Liver (tissue), 8 donors: ENCODE measurements at regions not wholly inside any gene's neighbourhood (a gene's known extent, or its start where the extent isn't known, plus 50 kb on each side); places are given as distances from the start of the nearest gene placed in this dataset.

Source experiments
- DNase-seq: peaks from one replicate; pipeline ENCODE4 v3.0.0-alpha.2; 2017; ENCODE audit warnings: low spot score
- H3K27ac ChIP-seq, 2 donors: one replicate each; pipeline ENCODE4 v1.7.0; 2013; ENCODE audit warnings: inconsistent platforms in 2 of 2, low read length in 2 of 2, control low read depth in 1 of 2, low read depth in 1 of 2, mild to moderate bottlenecking in 1 of 2
- H3K27me3 ChIP-seq, 4 donors: one replicate each; pipeline versions ENCODE4 v1.6.1 to v1.7.0; 2013; ENCODE audit warnings: low read length in 3 of 4, inconsistent platforms in 1 of 4, mild to moderate bottlenecking in 1 of 4, moderate library complexity in 1 of 4; ENCODE audit not compliant: control insufficient read depth in 4 of 4, insufficient read depth in 4 of 4
- H3K36me3 ChIP-seq, 4 donors: one replicate each; pipeline versions ENCODE4 v1.6.1 to v1.7.0; 2013; ENCODE audit warnings: low read length in 3 of 4, mild to moderate bottlenecking in 3 of 4, low read depth in 1 of 4, moderate library complexity in 1 of 4; ENCODE audit not compliant: control insufficient read depth in 4 of 4, insufficient read depth in 3 of 4
- H3K4me1 ChIP-seq, 4 donors: one replicate each; pipeline versions ENCODE4 v1.6.1 to v1.7.0; 2013; ENCODE audit warnings: low read length in 3 of 4, mild to moderate bottlenecking in 3 of 4, moderate library complexity in 1 of 4; ENCODE audit not compliant: control insufficient read depth in 4 of 4, insufficient read depth in 4 of 4
- H3K4me3 ChIP-seq, 3 donors: one replicate each; pipeline versions ENCODE4 v1.6.1 to v1.7.0; 2013; ENCODE audit warnings: low read length in 3 of 3, control low read depth in 1 of 3, low read depth in 1 of 3, mild to moderate bottlenecking in 1 of 3
- H3K9ac ChIP-seq, 2 donors: one replicate each; pipeline ENCODE4 v1.7.0; 2013; ENCODE audit warnings: low read length in 2 of 2, mild to moderate bottlenecking in 2 of 2, moderate library complexity in 2 of 2, control low read depth in 1 of 2, low read depth in 1 of 2
- H3K9me3 ChIP-seq, 4 donors: one replicate each; pipeline versions ENCODE4 v1.6.1 to v1.7.0; 2013; ENCODE audit warnings: low read length in 3 of 4; ENCODE audit not compliant: control insufficient read depth in 4 of 4
- EGR1 ChIP-seq, 2 donors: IDR thresholded peaks; 2 replicates each; pipeline ENCODE4 v1.6.1; 2016 to 2018; ENCODE audit warnings: antibody characterized with exemption in 2 of 2, low read depth in 2 of 2
- FOXA1 ChIP-seq: IDR thresholded peaks from 2 replicates; pipeline ENCODE4 v1.6.1; 2016; ENCODE audit warnings: antibody characterized with exemption
- GABPA ChIP-seq, 2 donors: IDR thresholded peaks in 1 of 2; conservative IDR thresholded peaks in 1 of 2; 2 replicates each; pipeline ENCODE4 v1.6.1; 2016; ENCODE audit warnings: antibody characterized with exemption in 2 of 2, mild to moderate bottlenecking in 1 of 2, moderate library complexity in 1 of 2
- HNF4A ChIP-seq, 2 donors: conservative IDR thresholded peaks; 2 replicates each; pipeline ENCODE4 v1.6.1; 2016; ENCODE audit warnings: antibody characterized with exemption in 2 of 2, mild to moderate bottlenecking in 2 of 2
- HNF4G ChIP-seq: IDR thresholded peaks from 2 replicates; pipeline ENCODE4 v1.6.1; 2016; ENCODE audit warnings: antibody characterized with exemption
- JUND ChIP-seq, 2 donors: IDR thresholded peaks; 2 replicates each; pipeline ENCODE4 v1.6.1; 2016; ENCODE audit warnings: antibody characterized with exemption in 2 of 2
- NR2F2 ChIP-seq: IDR thresholded peaks from 2 replicates; pipeline ENCODE4 v1.6.1; 2016; ENCODE audit warnings: antibody characterized with exemption
- RAD21 ChIP-seq, 2 donors: IDR thresholded peaks; 2 replicates each; pipeline ENCODE4 v1.6.1; 2016; ENCODE audit warnings: antibody characterized with exemption in 2 of 2, mild to moderate bottlenecking in 2 of 2
- RXRA ChIP-seq, 2 donors: IDR thresholded peaks; 2 replicates each; pipeline ENCODE4 v1.6.1; 2017 to 2018; ENCODE audit warnings: antibody characterized with exemption in 2 of 2, mild to moderate bottlenecking in 1 of 2
- SP1 ChIP-seq: IDR thresholded peaks from 2 replicates; pipeline ENCODE4 v1.6.1; 2018; ENCODE audit warnings: antibody characterized with exemption, mild to moderate bottlenecking
- YY1 ChIP-seq: IDR thresholded peaks from 2 replicates; pipeline ENCODE4 v1.6.1; 2016; ENCODE audit warnings: antibody characterized with exemption, mild to moderate bottlenecking
- WGBS: extraction: QIAGEN DNeasy Blood & Tissue Kit; methylation state at CpG from one replicate; pipeline ENCODE4 v1.1.7; 2013; 5-methylcytosine and 5-hydroxymethylcytosine counted together
- TF ChIP-seq, protein P1 (sequence below): IDR thresholded peaks from 2 replicates; pipeline ENCODE4 v1.6.1; 2016; ENCODE audit warnings: antibody characterized with exemption
- TF ChIP-seq, protein P2 (sequence below): IDR thresholded peaks from 2 replicates; pipeline ENCODE4 v1.6.1; 2016; ENCODE audit warnings: antibody characterized with exemption
- TF ChIP-seq, protein P3 (sequence below): IDR thresholded peaks from 2 replicates; pipeline ENCODE4 v1.6.1; 2016; ENCODE audit warnings: antibody characterized with exemption, mild to moderate bottlenecking
- TF ChIP-seq, protein P4 (sequence below): fragments of 150-350 bp; IDR thresholded peaks from 2 replicates; pipeline ENCODE4 v1.5.1; 2017; ENCODE audit warnings: improper control_type of control experiment, low read depth, low read length; ENCODE audit not compliant: missing input control
- TF ChIP-seq, protein P5 (sequence below): IDR thresholded peaks from 2 replicates; pipeline ENCODE4 v1.6.1; 2016; ENCODE audit warnings: antibody characterized with exemption
- donor health status: healthy.
- donor health status: healthy.
- donor health status: healthy.
- donor health status: healthy.
- donor health status: healthy.

DNA sequence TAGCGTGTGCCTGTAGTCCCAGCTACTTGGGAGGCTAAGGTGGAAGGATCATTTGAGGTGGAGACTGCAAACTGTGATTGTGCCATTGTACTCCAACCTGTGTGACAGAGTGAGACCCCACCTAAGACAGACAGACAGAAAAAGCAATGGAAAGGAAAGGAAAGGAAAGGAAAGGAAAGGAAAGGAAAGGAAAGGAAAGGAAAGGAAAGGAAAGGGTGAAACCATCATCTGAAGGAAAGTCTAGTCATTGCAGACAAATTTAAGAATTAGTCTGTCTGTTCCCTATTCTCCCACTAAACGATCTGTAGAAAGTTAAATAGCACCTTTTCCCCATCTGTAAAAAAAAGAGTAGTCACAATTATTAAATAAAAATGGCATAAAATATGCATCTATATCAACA is 91.1 kb upstream of the SKAP2 start:
- TF ChIP-seq RAD21 (IDR thresholded peaks at IDR 0.05) (no peak), YY1 (no peak), JUND (IDR thresholded peaks at IDR 0.05) (no peak), GABPA (IDR thresholded peaks at IDR 0.05 in 1 of 2, conservative IDR thresholded peaks at IDR 0.05 in 1 of 2) (no peak), NR2F2 (no peak), HNF4A (conservative IDR thresholded peaks at IDR 0.05) (no peak), SP1 (no peak), EGR1 (IDR thresholded peaks at IDR 0.05; ENCODE audit: low read depth in 2 of 2) (no peak), RXRA (IDR thresholded peaks at IDR 0.05) (no peak), HNF4G (no peak), FOXA1 (no peak)
- TF ChIP-seq, protein P1, sequence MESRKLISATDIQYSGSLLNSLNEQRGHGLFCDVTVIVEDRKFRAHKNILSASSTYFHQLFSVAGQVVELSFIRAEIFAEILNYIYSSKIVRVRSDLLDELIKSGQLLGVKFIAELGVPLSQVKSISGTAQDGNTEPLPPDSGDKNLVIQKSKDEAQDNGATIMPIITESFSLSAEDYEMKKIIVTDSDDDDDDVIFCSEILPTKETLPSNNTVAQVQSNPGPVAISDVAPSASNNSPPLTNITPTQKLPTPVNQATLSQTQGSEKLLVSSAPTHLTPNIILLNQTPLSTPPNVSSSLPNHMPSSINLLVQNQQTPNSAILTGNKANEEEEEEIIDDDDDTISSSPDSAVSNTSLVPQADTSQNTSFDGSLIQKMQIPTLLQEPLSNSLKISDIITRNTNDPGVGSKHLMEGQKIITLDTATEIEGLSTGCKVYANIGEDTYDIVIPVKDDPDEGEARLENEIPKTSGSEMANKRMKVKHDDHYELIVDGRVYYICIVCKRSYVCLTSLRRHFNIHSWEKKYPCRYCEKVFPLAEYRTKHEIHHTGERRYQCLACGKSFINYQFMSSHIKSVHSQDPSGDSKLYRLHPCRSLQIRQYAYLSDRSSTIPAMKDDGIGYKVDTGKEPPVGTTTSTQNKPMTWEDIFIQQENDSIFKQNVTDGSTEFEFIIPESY: no peak
- TF ChIP-seq, protein P2, sequence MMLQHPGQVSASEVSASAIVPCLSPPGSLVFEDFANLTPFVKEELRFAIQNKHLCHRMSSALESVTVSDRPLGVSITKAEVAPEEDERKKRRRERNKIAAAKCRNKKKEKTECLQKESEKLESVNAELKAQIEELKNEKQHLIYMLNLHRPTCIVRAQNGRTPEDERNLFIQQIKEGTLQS: no peak
- TF ChIP-seq, protein P3, sequence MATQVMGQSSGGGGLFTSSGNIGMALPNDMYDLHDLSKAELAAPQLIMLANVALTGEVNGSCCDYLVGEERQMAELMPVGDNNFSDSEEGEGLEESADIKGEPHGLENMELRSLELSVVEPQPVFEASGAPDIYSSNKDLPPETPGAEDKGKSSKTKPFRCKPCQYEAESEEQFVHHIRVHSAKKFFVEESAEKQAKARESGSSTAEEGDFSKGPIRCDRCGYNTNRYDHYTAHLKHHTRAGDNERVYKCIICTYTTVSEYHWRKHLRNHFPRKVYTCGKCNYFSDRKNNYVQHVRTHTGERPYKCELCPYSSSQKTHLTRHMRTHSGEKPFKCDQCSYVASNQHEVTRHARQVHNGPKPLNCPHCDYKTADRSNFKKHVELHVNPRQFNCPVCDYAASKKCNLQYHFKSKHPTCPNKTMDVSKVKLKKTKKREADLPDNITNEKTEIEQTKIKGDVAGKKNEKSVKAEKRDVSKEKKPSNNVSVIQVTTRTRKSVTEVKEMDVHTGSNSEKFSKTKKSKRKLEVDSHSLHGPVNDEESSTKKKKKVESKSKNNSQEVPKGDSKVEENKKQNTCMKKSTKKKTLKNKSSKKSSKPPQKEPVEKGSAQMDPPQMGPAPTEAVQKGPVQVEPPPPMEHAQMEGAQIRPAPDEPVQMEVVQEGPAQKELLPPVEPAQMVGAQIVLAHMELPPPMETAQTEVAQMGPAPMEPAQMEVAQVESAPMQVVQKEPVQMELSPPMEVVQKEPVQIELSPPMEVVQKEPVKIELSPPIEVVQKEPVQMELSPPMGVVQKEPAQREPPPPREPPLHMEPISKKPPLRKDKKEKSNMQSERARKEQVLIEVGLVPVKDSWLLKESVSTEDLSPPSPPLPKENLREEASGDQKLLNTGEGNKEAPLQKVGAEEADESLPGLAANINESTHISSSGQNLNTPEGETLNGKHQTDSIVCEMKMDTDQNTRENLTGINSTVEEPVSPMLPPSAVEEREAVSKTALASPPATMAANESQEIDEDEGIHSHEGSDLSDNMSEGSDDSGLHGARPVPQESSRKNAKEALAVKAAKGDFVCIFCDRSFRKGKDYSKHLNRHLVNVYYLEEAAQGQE: no peak
- TF ChIP-seq, protein P4, sequence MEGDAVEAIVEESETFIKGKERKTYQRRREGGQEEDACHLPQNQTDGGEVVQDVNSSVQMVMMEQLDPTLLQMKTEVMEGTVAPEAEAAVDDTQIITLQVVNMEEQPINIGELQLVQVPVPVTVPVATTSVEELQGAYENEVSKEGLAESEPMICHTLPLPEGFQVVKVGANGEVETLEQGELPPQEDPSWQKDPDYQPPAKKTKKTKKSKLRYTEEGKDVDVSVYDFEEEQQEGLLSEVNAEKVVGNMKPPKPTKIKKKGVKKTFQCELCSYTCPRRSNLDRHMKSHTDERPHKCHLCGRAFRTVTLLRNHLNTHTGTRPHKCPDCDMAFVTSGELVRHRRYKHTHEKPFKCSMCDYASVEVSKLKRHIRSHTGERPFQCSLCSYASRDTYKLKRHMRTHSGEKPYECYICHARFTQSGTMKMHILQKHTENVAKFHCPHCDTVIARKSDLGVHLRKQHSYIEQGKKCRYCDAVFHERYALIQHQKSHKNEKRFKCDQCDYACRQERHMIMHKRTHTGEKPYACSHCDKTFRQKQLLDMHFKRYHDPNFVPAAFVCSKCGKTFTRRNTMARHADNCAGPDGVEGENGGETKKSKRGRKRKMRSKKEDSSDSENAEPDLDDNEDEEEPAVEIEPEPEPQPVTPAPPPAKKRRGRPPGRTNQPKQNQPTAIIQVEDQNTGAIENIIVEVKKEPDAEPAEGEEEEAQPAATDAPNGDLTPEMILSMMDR: no peak
- Histone ChIP-seq H3K27ac (no peak overlapping the region), H3K9ac (no peak overlapping the region), H3K4me1 (no peaks in the 10 kb centered on the region), H3K4me3 (no peak overlapping the region), H3K27me3 (no peaks in the 10 kb centered on the region), H3K9me3 (no peaks in the 10 kb centered on the region), H3K36me3 (no peaks in the 10 kb centered on the region)
- 74% methylated on average over 2 of the region's 2 CpGs for WGBS
- no peak for DNase-seq

DNA sequence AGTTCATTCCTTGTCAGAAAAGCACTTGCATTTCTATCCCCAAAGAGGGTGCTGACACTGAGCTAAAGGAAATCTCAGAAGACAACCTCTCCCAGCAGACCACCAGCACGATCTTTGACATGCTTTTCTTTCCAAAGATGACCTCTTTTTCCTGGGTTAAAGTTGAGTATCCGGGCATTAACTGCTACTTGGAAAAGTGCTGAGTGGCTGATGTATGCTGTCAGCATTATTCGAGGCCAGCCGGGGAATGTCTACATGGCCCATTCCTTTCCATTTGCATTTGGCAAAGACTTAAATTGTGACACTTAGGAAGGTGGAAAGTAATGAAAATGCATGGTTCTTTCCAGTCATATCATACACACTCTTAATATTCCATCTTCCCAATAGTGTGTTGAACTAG is 90.6 kb upstream of the SKAP2 start:
- 40% methylated on average over 4 of the region's 4 CpGs for WGBS
- no peak for DNase-seq
- no peaks in the 10 kb centered on the region for H3K36me3 ChIP-seq
- no peak for TF ChIP-seq YY1
- TF ChIP-seq SP1: no peak
- TF ChIP-seq RXRA (IDR thresholded peaks at IDR 0.05): peak; percentile 35 to 42
- TF ChIP-seq, protein P3: peak; percentile 19
- TF ChIP-seq, protein P2: no peak
- no peak for TF ChIP-seq HNF4A (conservative IDR thresholded peaks at IDR 0.05)
- TF ChIP-seq, protein P4: no peak
- TF ChIP-seq GABPA (IDR thresholded peaks at IDR 0.05 in 1 of 2, conservative IDR thresholded peaks at IDR 0.05 in 1 of 2): no peak
- TF ChIP-seq, protein P5, sequence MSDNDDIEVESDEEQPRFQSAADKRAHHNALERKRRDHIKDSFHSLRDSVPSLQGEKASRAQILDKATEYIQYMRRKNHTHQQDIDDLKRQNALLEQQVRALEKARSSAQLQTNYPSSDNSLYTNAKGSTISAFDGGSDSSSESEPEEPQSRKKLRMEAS: no peak
- TF ChIP-seq RAD21 (IDR thresholded peaks at IDR 0.05): peak in 1 of 2 donors; percentile 33
- TF ChIP-seq FOXA1: no peak
- no peak for TF ChIP-seq HNF4G
- TF ChIP-seq NR2F2: peak; percentile 92

More for the DNA sequence above, 90.6 kb upstream of the SKAP2 start:
- H3K4me3 ChIP-seq: no peak overlapping the region
- no peak overlapping the region for H3K27ac ChIP-seq
- H3K9ac ChIP-seq: no peak overlapping the region
- H3K27me3 ChIP-seq: no peaks in the 10 kb centered on the region
- no peaks in the 10 kb centered on the region for H3K9me3 ChIP-seq
- H3K4me1 ChIP-seq: no peaks in the 10 kb centered on the region
